Omental fat pad (tissue), 3 donors: ENCODE measurements at regions not wholly inside any gene's neighbourhood (a gene's known extent, or its start where the extent isn't known, plus 50 kb on each side); places are given as distances from the start of the nearest gene placed in this dataset.
"Not testable (repeated sequence)": the region's sequence is repeated elsewhere in the genome, so short reads cannot be mapped to it uniquely, and the experiment has no call there.

Experiments used
- ATAC-seq: fragments of 150-250 bp; one replicate; pipeline ENCODE4 v1.9.1; 2016; ENCODE audit warnings: mild to moderate bottlenecking, moderate library complexity; ENCODE audit not compliant: low FRiP score
- DNase-seq: peaks from one replicate; pipeline ENCODE4 v3.0.0-alpha.2; 2019; ENCODE audit warnings: low spot score
- CTCF ChIP-seq, 3 donors: fragments of 450-650 bp; IDR thresholded peaks; one replicate each; pipeline ENCODE4 v1.5.1; 2016 to 2017; ENCODE audit warnings: antibody characterized with exemption in 3 of 3, mild to moderate bottlenecking in 3 of 3, moderate library complexity in 2 of 3

DNA sequence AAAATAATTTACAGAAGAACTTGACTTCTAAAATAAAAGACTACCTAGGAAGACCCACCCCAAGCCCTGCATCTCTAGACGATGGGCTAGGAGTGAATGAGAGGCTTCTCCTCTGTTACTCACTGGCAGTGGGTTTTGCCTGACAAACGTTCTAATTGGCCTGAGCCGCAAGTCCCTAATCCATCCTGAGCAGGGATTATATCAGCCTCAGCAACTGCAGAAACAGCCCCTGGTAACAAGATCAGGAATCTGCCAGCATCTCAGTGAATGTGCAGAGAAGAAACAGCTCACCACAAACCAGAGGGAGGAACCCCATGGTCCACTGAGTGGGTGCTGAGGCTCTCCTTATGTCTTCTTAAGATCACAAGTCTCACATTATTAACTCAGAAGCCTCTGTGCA lies 240.6 kb downstream of the BRINP2 start:
- no peak for TF ChIP-seq CTCF (IDR thresholded peaks at IDR 0.05)
- no peak for ATAC-seq
- DNase-seq, result no peak

- DNase-seq, result no peak
- TF ChIP-seq CTCF (IDR thresholded peaks at IDR 0.05), result no peak
- ATAC-seq, result no peak
Observed at GRCh38 chr1:177410179-177410766, 239.5 kb downstream of the BRINP2 start.

DNA sequence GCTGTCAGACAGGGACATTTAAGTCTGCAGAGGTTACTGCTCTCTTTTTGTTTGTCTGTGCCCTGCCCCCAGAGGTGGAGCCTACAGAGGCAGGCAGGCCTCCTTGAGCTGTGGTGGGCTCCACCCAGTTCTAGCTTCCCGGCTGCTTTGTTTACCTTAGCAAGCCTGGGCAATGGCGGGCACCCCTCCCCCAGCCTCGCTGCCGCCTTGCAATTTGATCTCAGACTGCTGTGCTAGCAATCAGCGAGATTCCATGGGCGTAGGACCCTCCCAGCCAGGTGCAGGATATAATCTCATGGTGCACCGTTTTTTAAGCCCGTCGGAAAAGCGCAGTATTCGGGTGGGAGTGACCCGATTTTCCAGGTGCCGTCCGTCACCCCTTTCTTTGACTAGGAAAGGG lies 235.6 kb downstream of the BRINP2 start:
- ATAC-seq, DNase-seq: not testable (repeated sequence)

- ATAC-seq (no peak), DNase-seq (no peak)
- TF ChIP-seq CTCF (IDR thresholded peaks at IDR 0.05), result no peak
Observed at GRCh38 chr1:177392336-177392735, 221.6 kb downstream of the BRINP2 start.

GRCh38 chr1:177385760-177386698 lies 215.3 kb downstream of the BRINP2 start:
- no peak for TF ChIP-seq CTCF (IDR thresholded peaks at IDR 0.05)
- DNase-seq, result no peak
- no peak for ATAC-seq

GRCh38 chr1:177384461-177384860 lies 213.7 kb downstream of the BRINP2 start:
- no peak for TF ChIP-seq CTCF (IDR thresholded peaks at IDR 0.05)
- no peak for ATAC-seq
- DNase-seq, result no peak

DNA sequence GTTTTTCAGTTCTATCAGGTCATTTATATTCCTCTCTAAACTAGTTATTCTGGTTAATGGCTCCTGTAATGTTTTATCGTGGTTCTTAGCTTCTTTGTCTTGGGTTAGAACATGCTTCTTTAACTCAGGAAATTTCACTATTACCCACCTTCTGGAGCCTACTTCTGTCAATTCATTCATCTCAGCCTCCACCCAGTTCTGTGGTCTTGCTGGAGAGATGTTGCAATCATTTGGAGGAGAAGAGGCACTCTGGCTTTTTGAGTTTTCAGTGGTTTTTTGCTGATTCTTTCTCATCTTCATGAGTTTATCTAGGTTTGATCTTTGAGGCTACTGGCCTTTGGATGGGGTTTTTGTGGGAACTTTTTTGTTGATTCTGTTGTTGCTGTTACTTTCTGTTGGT lies 213.0 kb downstream of the BRINP2 start:
- ATAC-seq (no peak), DNase-seq (no peak)
- TF ChIP-seq CTCF (IDR thresholded peaks at IDR 0.05), result no peak
